Stomach smooth muscle (tissue), 2 donors: ENCODE measurements at regions not wholly inside any gene's neighbourhood (a gene's known extent, or its start where the extent isn't known, plus 50 kb on each side); places are given as distances from the start of the nearest gene placed in this dataset.
"Not testable (repeated sequence)": the region's sequence is repeated elsewhere in the genome, so short reads cannot be mapped to it uniquely, and the experiment has no call there.

Experiments used
- H3K27ac ChIP-seq: one replicate; pipeline ENCODE4 v1.7.0; 2013; ENCODE audit warnings: mild to moderate bottlenecking, low read length, inconsistent platforms
- H3K27me3 ChIP-seq, 2 donors: one replicate each; pipeline ENCODE4 v1.7.0; 2013; ENCODE audit warnings: low read length in 2 of 2; ENCODE audit not compliant: insufficient read depth in 2 of 2, control insufficient read depth in 1 of 2
- H3K36me3 ChIP-seq, 2 donors: one replicate each; pipeline ENCODE4 v1.7.0; 2013; ENCODE audit warnings: low read length in 2 of 2; ENCODE audit not compliant: control insufficient read depth in 2 of 2, insufficient read depth in 2 of 2
- H3K4me1 ChIP-seq: one replicate; pipeline ENCODE4 v1.7.0; 2013; ENCODE audit warnings: low read length; ENCODE audit not compliant: control insufficient read depth, insufficient read depth
- H3K4me3 ChIP-seq, 2 donors: one replicate each; pipeline ENCODE4 v1.7.0; 2013; ENCODE audit warnings: low read length in 2 of 2
- H3K9ac ChIP-seq, 2 donors: one replicate each; pipeline ENCODE4 v1.7.0; 2013; ENCODE audit warnings: low read length in 2 of 2, mild to moderate bottlenecking in 1 of 2
- H3K9me3 ChIP-seq, 2 donors: one replicate each; pipeline ENCODE4 v1.7.0; 2013; ENCODE audit warnings: low read length in 2 of 2; ENCODE audit not compliant: control insufficient read depth in 2 of 2
- donor health status: healthy.
- donor health status: Pancreatic carcinoma.

GRCh38 chrX:45807572-45808425, 607.1 kb upstream of the DIPK2B start:
- H3K27me3 ChIP-seq, result peaks cover 0 to 9% of the 10 kb centered on the region in 2 donors
- H3K9ac ChIP-seq, result peak overlapping the region in 1 of 2 donors; percentile 43
- H3K36me3 ChIP-seq, result no peaks in the 10 kb centered on the region
- H3K27ac ChIP-seq, result no peak overlapping the region
- peak overlapping the region in 1 of 2 donors; percentile 8 for H3K4me3 ChIP-seq
- H3K4me1 ChIP-seq, result peaks cover 2% of the 10 kb centered on the region
- no peaks in the 10 kb centered on the region for H3K9me3 ChIP-seq

GRCh38 chrX:45806410-45807121, 605.9 kb upstream of the DIPK2B start:
- H3K4me3 ChIP-seq, result peak overlapping the region; percentile 17 to 63

DNA sequence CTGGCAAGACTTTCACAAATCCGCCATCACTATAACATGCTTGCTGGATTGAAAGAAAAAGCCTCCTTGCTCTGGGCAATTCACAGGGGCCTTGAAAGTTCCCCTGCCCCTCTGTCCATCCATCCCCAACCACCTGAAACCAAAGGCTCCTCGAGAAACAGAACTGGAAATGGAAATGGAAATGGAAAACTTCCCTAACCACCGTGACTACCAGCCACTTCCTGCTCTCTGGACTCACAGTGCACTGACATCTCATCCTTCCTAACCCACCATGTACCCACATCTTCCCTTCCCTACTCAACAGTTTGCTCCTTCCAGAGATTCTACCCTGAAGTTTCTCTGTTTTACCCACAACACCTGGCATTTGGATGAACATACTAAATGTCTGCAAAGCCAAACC, 603.6 kb upstream of the DIPK2B start:
- peaks cover 0 to 9% of the 10 kb centered on the region in 2 donors for H3K27me3 ChIP-seq
- H3K4me1 ChIP-seq, result peaks cover 2% of the 10 kb centered on the region
- H3K27ac ChIP-seq, result no peak overlapping the region

More at GRCh38 chrX:45806410-45807121, 605.9 kb upstream of the DIPK2B start:
- Histone ChIP-seq H3K9me3 (no peaks in the 10 kb centered on the region), H3K4me1 (peaks cover 2% of the 10 kb centered on the region), H3K36me3 (no peaks in the 10 kb centered on the region), H3K9ac (no peak overlapping the region), H3K27ac (no peak overlapping the region), H3K27me3 (peaks cover 0 to 9% of the 10 kb centered on the region in 2 donors)

DNA sequence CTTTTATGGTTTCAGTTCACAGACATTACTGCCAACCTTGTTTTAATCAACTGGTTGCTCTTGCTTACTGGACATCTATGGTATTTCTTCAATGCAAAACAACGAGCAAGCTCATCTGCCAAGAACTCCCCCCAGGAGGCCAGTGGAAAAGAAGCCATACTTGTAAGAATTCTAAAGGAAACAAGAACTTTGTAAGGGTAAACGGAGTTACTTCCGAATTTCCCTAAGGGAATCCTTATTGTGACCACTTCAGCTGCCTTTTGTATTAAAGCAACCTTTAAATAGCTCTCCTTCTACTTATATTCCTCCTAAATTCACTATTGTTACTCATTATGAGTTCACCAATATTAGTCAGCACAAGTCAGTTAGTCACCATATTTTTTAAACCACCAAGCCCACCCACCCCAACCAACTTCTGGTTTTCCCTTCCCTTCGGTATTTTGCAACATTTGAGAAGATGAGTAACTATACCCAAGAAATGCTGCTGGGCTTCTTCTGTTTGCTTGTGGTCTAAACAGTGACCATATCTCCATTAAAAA, 602.8 kb upstream of the DIPK2B start:
- Histone ChIP-seq H3K27ac (no peak overlapping the region), H3K36me3 (no peaks in the 10 kb centered on the region), H3K4me1 (peaks cover 2% of the 10 kb centered on the region), H3K4me3 (no peak overlapping the region), H3K9me3 (no peaks in the 10 kb centered on the region), H3K9ac (no peak overlapping the region), H3K27me3 (peaks cover 0 to 9% of the 10 kb centered on the region in 2 donors)

More for the DNA sequence above, 603.6 kb upstream of the DIPK2B start:
- Histone ChIP-seq H3K36me3 (no peaks in the 10 kb centered on the region), H3K9me3 (no peaks in the 10 kb centered on the region), H3K4me3 (no peak overlapping the region), H3K9ac (no peak overlapping the region)

GRCh38 chrX:45801554-45801953, 600.9 kb upstream of the DIPK2B start:
- Histone ChIP-seq H3K9ac (no peak overlapping the region), H3K36me3 (no peaks in the 10 kb centered on the region), H3K4me1 (peaks cover 2% of the 10 kb centered on the region), H3K9me3 (no peaks in the 10 kb centered on the region), H3K27me3 (peaks cover 0 to 6% of the 10 kb centered on the region in 2 donors), H3K4me3 (no peak overlapping the region), H3K27ac (no peak overlapping the region)

GRCh38 chrX:45800746-45801453, 600.2 kb upstream of the DIPK2B start:
- H3K27ac ChIP-seq, result not testable (repeated sequence)

DNA sequence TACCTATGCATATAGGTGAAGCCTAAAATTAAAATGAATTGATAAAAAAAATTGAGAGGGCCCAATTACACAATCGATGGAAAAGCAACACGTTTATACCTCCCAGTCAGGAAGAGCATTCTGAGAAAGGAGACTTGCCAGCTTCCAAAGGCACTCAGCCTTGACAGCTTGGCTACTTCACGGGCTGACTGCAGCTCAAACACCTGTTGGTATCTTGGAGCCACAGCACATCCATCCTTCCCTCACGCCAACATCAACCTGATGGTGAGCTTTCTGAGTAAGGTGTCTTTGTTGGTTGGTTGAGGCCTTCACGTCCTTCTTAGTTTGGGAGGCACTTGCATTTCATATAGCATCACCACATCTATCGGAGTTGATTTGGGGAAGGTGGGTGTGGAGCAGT, 598.9 kb upstream of the DIPK2B start:
- Histone ChIP-seq H3K36me3 (no peaks in the 10 kb centered on the region), H3K4me3 (no peak overlapping the region), H3K9ac (no peak overlapping the region), H3K4me1 (no peaks in the 10 kb centered on the region), H3K27me3 (no peaks in the 10 kb centered on the region), H3K27ac (no peak overlapping the region), H3K9me3 (no peaks in the 10 kb centered on the region)

More at GRCh38 chrX:45800746-45801453, 600.2 kb upstream of the DIPK2B start:
- H3K4me1 ChIP-seq, H3K9ac ChIP-seq, H3K9me3 ChIP-seq, H3K27me3 ChIP-seq, H3K4me3 ChIP-seq, H3K36me3 ChIP-seq: not testable (repeated sequence)

DNA sequence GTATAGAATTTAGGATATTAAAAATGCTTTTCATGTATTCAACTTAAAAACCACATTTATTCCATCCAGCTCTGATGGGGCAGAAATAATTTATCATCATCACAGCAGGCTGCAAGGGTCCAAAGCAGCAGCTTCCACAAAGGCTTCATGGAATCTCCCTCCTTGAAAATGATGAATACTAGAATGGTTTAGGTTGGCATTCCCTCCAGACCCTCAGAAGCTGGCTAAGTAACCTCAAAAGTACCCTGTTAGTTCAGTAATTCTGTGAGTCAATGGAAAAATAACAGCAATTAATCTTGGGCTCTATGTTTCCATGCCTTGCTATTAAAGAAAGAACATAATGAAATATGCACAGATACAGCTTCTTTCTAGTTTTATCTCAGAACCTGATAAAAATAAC, 594.9 kb upstream of the DIPK2B start:
- H3K4me1 ChIP-seq, result no peaks in the 10 kb centered on the region
- no peaks in the 10 kb centered on the region for H3K9me3 ChIP-seq
- H3K27ac ChIP-seq, result no peak overlapping the region
- H3K9ac ChIP-seq, result no peak overlapping the region
- no peaks in the 10 kb centered on the region for H3K27me3 ChIP-seq
- H3K4me3 ChIP-seq, result no peak overlapping the region
- H3K36me3 ChIP-seq, result no peaks in the 10 kb centered on the region

DNA sequence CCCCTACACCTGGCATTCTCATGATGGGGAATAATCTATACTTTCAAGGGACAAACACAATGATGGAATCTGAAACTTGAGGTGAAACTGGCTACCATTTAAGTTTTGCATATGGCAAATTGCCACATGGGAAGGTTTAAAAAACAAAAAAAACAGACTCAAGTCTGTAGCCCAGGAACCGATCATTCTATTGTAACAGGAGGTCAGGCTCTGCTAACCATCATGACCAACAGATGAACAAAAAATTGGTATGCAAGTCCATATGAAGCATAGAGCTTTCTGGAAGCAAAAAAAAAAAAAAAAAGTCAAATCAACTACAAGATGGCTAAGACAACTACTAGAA, 594.3 kb upstream of the DIPK2B start:
- H3K27me3 ChIP-seq, result no peaks in the 10 kb centered on the region
- H3K9ac ChIP-seq, result no peak overlapping the region
- H3K27ac ChIP-seq, result no peak overlapping the region
- no peaks in the 10 kb centered on the region for H3K9me3 ChIP-seq
- no peak overlapping the region for H3K4me3 ChIP-seq
- H3K36me3 ChIP-seq, result no peaks in the 10 kb centered on the region
- H3K4me1 ChIP-seq, result no peaks in the 10 kb centered on the region

DNA sequence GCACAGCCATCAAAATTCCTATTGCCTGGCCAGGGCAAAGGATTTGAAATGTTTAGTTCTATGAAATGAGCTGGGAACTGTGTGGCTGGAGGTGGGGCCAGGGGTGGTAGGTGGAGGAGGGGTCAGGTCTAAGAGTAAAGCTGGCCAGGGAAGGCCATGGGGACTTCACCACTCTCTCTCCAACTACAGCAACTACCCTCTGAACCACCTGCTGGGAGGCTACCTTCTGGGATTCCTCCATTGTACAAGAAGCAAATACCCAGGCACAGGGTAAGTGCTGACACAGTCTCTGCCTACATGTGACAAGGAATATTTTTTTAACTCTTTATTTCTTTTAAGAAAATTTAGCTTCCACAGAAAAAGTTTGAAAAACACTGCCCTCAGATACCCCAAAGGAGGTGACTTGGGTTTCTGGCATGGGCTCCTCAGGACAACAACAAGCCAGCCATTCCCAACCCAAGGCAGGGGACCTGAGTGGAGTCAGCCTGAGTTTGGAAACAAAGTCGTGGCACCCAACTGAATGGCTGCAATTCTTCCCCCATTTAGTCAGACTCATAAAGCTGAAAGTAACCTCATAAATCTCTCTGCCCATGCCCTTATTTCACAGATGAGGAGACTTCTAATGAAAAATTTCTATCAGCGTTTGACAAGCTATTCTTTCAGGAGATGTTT, 593.8 kb upstream of the DIPK2B start:
- Histone ChIP-seq H3K9ac (no peak overlapping the region), H3K27ac (no peak overlapping the region), H3K4me3 (no peak overlapping the region), H3K4me1 (no peaks in the 10 kb centered on the region), H3K36me3 (no peaks in the 10 kb centered on the region), H3K9me3 (no peaks in the 10 kb centered on the region), H3K27me3 (no peaks in the 10 kb centered on the region)
